GM12872 (cell line): ENCODE measurements at regions not wholly inside any gene's neighbourhood (a gene's known extent, or its start where the extent isn't known, plus 50 kb on each side); places are given as distances from the start of the nearest gene placed in this dataset.

ENCODE experiments used
- TF ChIP-seq, protein P1 (sequence below): IDR thresholded peaks from 3 replicates; pipeline ENCODE4 v1.5.1; 2011; ENCODE audit warnings: low read depth, mild to moderate bottlenecking, low read length, moderate library complexity; ENCODE audit not compliant: insufficient read depth

GRCh38 chr20:23200413-23200812 is 114.3 kb upstream of the CD93 start:
- TF ChIP-seq, protein P1, sequence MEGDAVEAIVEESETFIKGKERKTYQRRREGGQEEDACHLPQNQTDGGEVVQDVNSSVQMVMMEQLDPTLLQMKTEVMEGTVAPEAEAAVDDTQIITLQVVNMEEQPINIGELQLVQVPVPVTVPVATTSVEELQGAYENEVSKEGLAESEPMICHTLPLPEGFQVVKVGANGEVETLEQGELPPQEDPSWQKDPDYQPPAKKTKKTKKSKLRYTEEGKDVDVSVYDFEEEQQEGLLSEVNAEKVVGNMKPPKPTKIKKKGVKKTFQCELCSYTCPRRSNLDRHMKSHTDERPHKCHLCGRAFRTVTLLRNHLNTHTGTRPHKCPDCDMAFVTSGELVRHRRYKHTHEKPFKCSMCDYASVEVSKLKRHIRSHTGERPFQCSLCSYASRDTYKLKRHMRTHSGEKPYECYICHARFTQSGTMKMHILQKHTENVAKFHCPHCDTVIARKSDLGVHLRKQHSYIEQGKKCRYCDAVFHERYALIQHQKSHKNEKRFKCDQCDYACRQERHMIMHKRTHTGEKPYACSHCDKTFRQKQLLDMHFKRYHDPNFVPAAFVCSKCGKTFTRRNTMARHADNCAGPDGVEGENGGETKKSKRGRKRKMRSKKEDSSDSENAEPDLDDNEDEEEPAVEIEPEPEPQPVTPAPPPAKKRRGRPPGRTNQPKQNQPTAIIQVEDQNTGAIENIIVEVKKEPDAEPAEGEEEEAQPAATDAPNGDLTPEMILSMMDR: no peak

DNA sequence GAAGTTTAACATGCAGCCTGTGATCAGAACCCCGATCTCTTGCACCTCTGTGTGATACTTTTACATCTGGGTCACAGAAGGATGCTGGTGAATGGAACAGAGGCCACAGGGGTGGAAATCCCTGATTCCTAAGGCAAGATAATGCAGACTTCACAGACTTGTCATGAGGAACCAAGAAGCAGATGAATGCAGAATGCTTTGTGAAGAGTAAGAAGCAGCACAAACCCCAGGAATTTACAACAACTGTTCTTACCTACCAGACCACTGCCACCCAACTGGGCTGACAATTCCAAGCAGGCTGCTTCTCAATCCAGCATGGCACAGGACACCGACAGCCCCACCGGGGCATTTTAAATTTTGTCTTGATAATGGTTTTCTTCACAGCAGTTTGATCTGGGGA is 113.2 kb upstream of the CD93 start:
- TF ChIP-seq, protein P1: no peak

DNA sequence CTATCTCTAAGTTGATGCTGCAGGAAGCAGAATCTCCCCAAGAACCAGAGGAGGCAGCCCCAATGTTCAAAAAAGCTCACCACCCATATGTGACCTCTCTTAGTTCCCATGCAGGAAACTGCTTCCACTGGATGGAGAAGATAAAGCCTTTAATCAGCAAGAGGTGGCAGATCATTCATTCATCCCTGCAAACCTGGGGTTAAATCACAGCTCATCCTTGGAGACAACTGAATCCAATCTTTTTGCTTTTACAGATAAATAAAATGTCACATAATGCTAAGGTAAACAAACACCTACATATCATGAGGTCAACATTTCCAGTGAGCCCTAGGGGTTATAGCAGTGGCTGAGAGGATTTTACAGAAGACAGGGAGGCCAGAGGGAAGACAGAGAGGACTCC is 112.7 kb upstream of the CD93 start:
- TF ChIP-seq, protein P1: no peak

GRCh38 chr20:23197836-23198235 is 111.7 kb upstream of the CD93 start:
- TF ChIP-seq, protein P1: no peak

- TF ChIP-seq, protein P1: no peak
Observed at GRCh38 chr20:23195636-23196035, 109.5 kb upstream of the CD93 start.

DNA sequence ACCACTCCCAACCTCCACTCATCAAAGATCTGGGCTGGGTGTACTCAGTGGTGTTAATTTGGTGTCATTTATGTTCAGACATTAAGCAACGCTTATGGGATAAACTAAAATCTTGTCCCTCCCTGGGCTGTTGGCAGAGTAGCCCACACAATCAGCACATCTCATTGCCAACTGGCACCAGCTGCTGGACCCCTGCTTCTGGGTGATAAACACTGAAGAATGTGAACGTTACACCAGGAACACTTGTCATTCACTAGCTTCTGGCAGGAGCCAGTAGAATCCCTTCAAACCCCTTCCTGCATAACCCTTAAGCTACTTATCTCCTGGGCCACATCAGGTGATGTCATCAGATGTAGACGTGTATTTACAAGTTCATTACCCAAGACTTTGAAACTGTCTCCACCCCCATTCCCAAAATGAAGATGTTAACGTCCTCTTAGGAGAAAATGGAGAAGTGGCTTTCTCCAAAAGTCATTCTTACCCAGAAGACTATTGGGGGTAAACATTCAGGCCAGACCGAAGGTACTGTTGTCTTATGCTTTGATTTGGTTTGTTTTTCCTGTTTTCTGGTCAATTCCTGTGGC is 107.8 kb upstream of the CD93 start:
- TF ChIP-seq, protein P1: no peak

GRCh38 chr20:23192469-23192868 is 106.3 kb upstream of the CD93 start:
- TF ChIP-seq, protein P1: no peak
